ENCODE measurements at regions not wholly inside any gene's neighbourhood (a gene's known extent, or its start where the extent isn't known, plus 50 kb on each side); places are given as distances from the start of the nearest gene placed in this dataset.

GRCh38 chr16:88321635-88322499 is 60.9 kb upstream of the ZNF469 start (continued):
- no peak for TF ChIP-seq RELA (CRISPR knock-in tag; IDR thresholded peaks at IDR 0.05; ENCODE audit: borderline replicate concordance)
- no peak for TF ChIP-seq GABPB1 (CRISPR knock-in tag; IDR thresholded peaks at IDR 0.05)
- no peak for TF ChIP-seq FOXP4 (CRISPR knock-in tag; IDR thresholded peaks at IDR 0.05)
- no peak for TF ChIP-seq NFYB (CRISPR knock-in tag; conservative IDR thresholded peaks at IDR 0.05; ENCODE audit: low read depth)
- no peak for TF ChIP-seq ZNF263 (CRISPR knock-in tag; IDR thresholded peaks at IDR 0.05; ENCODE audit: low read depth)
- TF ChIP-seq OVOL2 (CRISPR knock-in tag; IDR thresholded peaks at IDR 0.05; ENCODE audit: borderline replicate concordance), result no peak
- TF ChIP-seq HMGA2 (CRISPR knock-in tag; IDR thresholded peaks at IDR 0.05), result no peak
- no peak for TF ChIP-seq JAZF1 (CRISPR knock-in tag; IDR thresholded peaks at IDR 0.05)
- TF ChIP-seq NFATC4 (CRISPR knock-in tag; IDR thresholded peaks at IDR 0.05), result no peak

GRCh38 chr16:88322500-88322970 is 60.2 kb upstream of the ZNF469 start:
- no peak overlapping the region for H3K4me3 Mint-ChIP-seq
- peaks cover 6% of the 10 kb centered on the region for H3K36me3 Mint-ChIP-seq
- DNase-seq (ENCODE audit: low spot score) (no peak), ATAC-seq (no peak)
- H3K27me3 Mint-ChIP-seq (ENCODE audit: low read depth), result no peaks in the 10 kb centered on the region
- H3K9me3 Mint-ChIP-seq, result peaks cover 8% of the 10 kb centered on the region
- CTCF ChIA-PET, result interaction anchor here (0.6 kb wide), 1 partner anchor 115 kb away, joined by 3 read pairs; no protein-coding TSS in a partner anchor
- no peaks in the 10 kb centered on the region for H3K4me1 Mint-ChIP-seq
- POLR2A ChIA-PET, result no interaction called here
- TF ChIP-seq E2F4 (CRISPR knock-in tag; IDR thresholded peaks at IDR 0.05; ENCODE audit: borderline replicate concordance, low read depth) (no peak), E2F5 (CRISPR knock-in tag; IDR thresholded peaks at IDR 0.05) (no peak), NFATC4 (CRISPR knock-in tag; IDR thresholded peaks at IDR 0.05) (no peak), SMAD3 (CRISPR knock-in tag; IDR thresholded peaks at IDR 0.05; ENCODE audit: borderline replicate concordance) (no peak), ZSCAN18 (CRISPR knock-in tag; IDR thresholded peaks at IDR 0.05) (no peak), MAX (CRISPR knock-in tag; IDR thresholded peaks at IDR 0.05) (no peak), NFYB (CRISPR knock-in tag; conservative IDR thresholded peaks at IDR 0.05; ENCODE audit: low read depth) (no peak), OVOL2 (CRISPR knock-in tag; IDR thresholded peaks at IDR 0.05; ENCODE audit: borderline replicate concordance) (no peak), TP53 (CRISPR knock-in tag; IDR thresholded peaks at IDR 0.05) (no peak), FOXJ3 (CRISPR knock-in tag; IDR thresholded peaks at IDR 0.05; ENCODE audit: borderline replicate concordance) (no peak), ZNF416 (CRISPR knock-in tag; IDR thresholded peaks at IDR 0.05) (no peak), ZNF281 (CRISPR knock-in tag; IDR thresholded peaks at IDR 0.05) (no peak), ZNF232 (CRISPR knock-in tag; IDR thresholded peaks at IDR 0.05) (no peak), ZBTB21 (CRISPR knock-in tag; IDR thresholded peaks at IDR 0.05; ENCODE audit: borderline replicate concordance) (no peak), RORB (CRISPR knock-in tag; IDR thresholded peaks at IDR 0.05) (no peak), ZNF263 (CRISPR knock-in tag; IDR thresholded peaks at IDR 0.05; ENCODE audit: low read depth) (no peak), AFF4 (CRISPR knock-in tag; IDR thresholded peaks at IDR 0.05; ENCODE audit: borderline replicate concordance) (no peak), FOXP1 (CRISPR knock-in tag; IDR thresholded peaks at IDR 0.05; ENCODE audit: borderline replicate concordance) (no peak)
- H3K27ac Mint-ChIP-seq, result no peak overlapping the region

Data from WTC11 (cell line).